NCI-H774 (cell line): ENCODE measurements at regions not wholly inside any gene's neighbourhood (a gene's known extent, or its start where the extent isn't known, plus 50 kb on each side); places are given as distances from the start of the nearest gene placed in this dataset.

Source experiments
- DNase-seq: peaks from one replicate; lab custom pipeline; 2025; lab: John Stamatoyannopoulos, UW

- no peak for DNase-seq
These were observed 145.3 kb upstream of the VCX3B start for GRCh38 chrX:8319359-8319758.

- DNase-seq: no peak
These were observed 141.3 kb upstream of the VCX3B start for GRCh38 chrX:8323356-8323755.

GRCh38 chrX:8341814-8342590 is 122.6 kb upstream of the VCX3B start:
- DNase-seq: no peak

- no peak for DNase-seq
These were observed 119.2 kb upstream of the VCX3B start for GRCh38 chrX:8345473-8345872.

- no peak for DNase-seq
These were observed 118.6 kb upstream of the VCX3B start for GRCh38 chrX:8346060-8346459.

GRCh38 chrX:8346892-8347291 is 117.7 kb upstream of the VCX3B start:
- no peak for DNase-seq

- no peak for DNase-seq
These were observed 114.7 kb upstream of the VCX3B start for GRCh38 chrX:8349816-8350544.

- DNase-seq: no peak
These were observed 106.3 kb upstream of the VCX3B start for GRCh38 chrX:8358302-8358701.

GRCh38 chrX:8364369-8365141 is 100.1 kb upstream of the VCX3B start:
- DNase-seq: peak; percentile 18

- no peak for DNase-seq
These were observed 98.1 kb upstream of the VCX3B start for GRCh38 chrX:8366481-8366880.

- DNase-seq: no peak
These were observed 90.4 kb upstream of the VCX3B start for GRCh38 chrX:8374041-8374825.

- DNase-seq: no peak
These were observed 87.6 kb upstream of the VCX3B start for GRCh38 chrX:8377041-8377440.

GRCh38 chrX:8390771-8391170 is 73.9 kb upstream of the VCX3B start:
- no peak for DNase-seq

- DNase-seq: no peak
These were observed 60.6 kb upstream of the VCX3B start for GRCh38 chrX:8403988-8404387.

- no peak for DNase-seq
These were observed 60.2 kb upstream of the VCX3B start for GRCh38 chrX:8404471-8404870.

GRCh38 chrX:8404926-8405325 is 59.7 kb upstream of the VCX3B start:
- DNase-seq: no peak

- no peak for DNase-seq
These were observed 59.0 kb upstream of the VCX3B start for GRCh38 chrX:8405631-8406030.

- no peak for DNase-seq
These were observed 51.4 kb upstream of the VCX3B start for GRCh38 chrX:8413279-8413678.
